GM12891 (cell line): ENCODE measurements at regions not wholly inside any gene's neighbourhood (a gene's known extent, or its start where the extent isn't known, plus 50 kb on each side); places are given as distances from the start of the nearest gene placed in this dataset.

Experiments
- POLR2A ChIP-seq: IDR thresholded peaks from 2 replicates; pipeline ENCODE4 v1.6.1; 2011; ENCODE audit warnings: low read depth, low read length, control low read depth
- TAF1 ChIP-seq: IDR thresholded peaks from 2 replicates; pipeline ENCODE4 v1.6.1; 2011; ENCODE audit warnings: low read depth, low read length, control low read depth

GRCh38 chr1:59020151-59020997, 236.5 kb upstream of the JUN start:
- no peak for TF ChIP-seq POLR2A
- no peak for TF ChIP-seq TAF1
